ENCODE measurements at regions not wholly inside any gene's neighbourhood (a gene's known extent, or its start where the extent isn't known, plus 50 kb on each side); places are given as distances from the start of the nearest gene placed in this dataset.
"Not testable (repeated sequence)": the region's sequence is repeated elsewhere in the genome, so short reads cannot be mapped to it uniquely, and the experiment has no call there.

DNA sequence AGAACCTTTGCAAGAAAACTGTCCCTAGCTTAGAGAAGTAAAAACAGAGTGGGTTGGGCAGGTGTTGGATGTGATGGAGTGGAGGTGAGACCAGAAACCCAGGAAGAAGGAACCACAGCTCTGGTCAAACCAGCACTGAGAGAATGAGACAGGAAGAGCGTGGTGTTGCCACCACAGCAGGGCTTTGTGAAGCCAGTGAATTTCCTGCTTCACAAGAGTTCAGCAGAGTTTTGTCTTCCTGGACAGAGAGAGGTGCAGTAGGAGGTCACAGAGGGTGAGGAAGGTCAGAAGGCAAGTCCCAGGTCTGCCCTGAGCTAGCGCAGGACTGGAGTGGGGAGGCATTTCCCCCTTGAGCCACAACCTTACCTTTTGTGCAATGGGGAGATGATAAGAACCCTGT, 2306.2 kb upstream of the ACO1 start:
- H3K36me3 ChIP-seq (replicated peaks; ENCODE audit: low read depth, low read length), result peaks cover 8% of the 10 kb centered on the region
- peaks cover 27% of the 10 kb centered on the region for H3K4me1 ChIP-seq (ENCODE audit: low read length)
- no peaks in the 10 kb centered on the region for H4K20me1 ChIP-seq (ENCODE audit: insufficient read depth, low read length)
- H3K27me3 ChIP-seq (ENCODE audit: low read depth, low read length), result no peaks in the 10 kb centered on the region
- no peak overlapping the region for H3K9ac ChIP-seq (ENCODE audit: low read length)
- no peak overlapping the region for H3K4me3 ChIP-seq (ENCODE audit: low read length)
- H3K27ac ChIP-seq (ENCODE audit: low read length), result no peak overlapping the region
- TF ChIP-seq EZH2phosphoT487 (IDR thresholded peaks at IDR 0.05; ENCODE audit: low read depth) (no peak), CTCF (IDR thresholded peaks at IDR 0.05; ENCODE audit: low read depth, low read length) (no peak)
- H2AFZ ChIP-seq (ENCODE audit: low read depth, low read length), result no peak overlapping the region
- no peaks in the 10 kb centered on the region for H3K9me3 ChIP-seq (ENCODE audit: insufficient read depth, low read length)
- no peak overlapping the region for H3K4me2 ChIP-seq (ENCODE audit: low read length)
- no peaks in the 10 kb centered on the region for H3K79me2 ChIP-seq (ENCODE audit: low read length)

- Histone ChIP-seq H3K27ac (ENCODE audit: low read length) (no peak overlapping the region), H4K20me1 (ENCODE audit: insufficient read depth, low read length) (no peaks in the 10 kb centered on the region), H3K4me2 (ENCODE audit: low read length) (no peak overlapping the region), H3K4me1 (ENCODE audit: low read length) (no peaks in the 10 kb centered on the region), H3K36me3 (replicated peaks; ENCODE audit: low read depth, low read length) (no peaks in the 10 kb centered on the region), H2AFZ (ENCODE audit: low read depth, low read length) (no peak overlapping the region), H3K79me2 (ENCODE audit: low read length) (no peaks in the 10 kb centered on the region), H3K9ac (ENCODE audit: low read length) (no peak overlapping the region), H3K9me3 (ENCODE audit: insufficient read depth, low read length) (no peaks in the 10 kb centered on the region), H3K27me3 (ENCODE audit: low read depth, low read length) (no peaks in the 10 kb centered on the region), H3K4me3 (ENCODE audit: low read length) (no peak overlapping the region)
- TF ChIP-seq EZH2phosphoT487 (IDR thresholded peaks at IDR 0.05; ENCODE audit: low read depth), result no peak
- TF ChIP-seq CTCF (IDR thresholded peaks at IDR 0.05; ENCODE audit: low read depth, low read length), result no peak
These were observed 2295.0 kb upstream of the ACO1 start for GRCh38 chr9:30089428-30089827.

- Histone ChIP-seq H3K27ac (ENCODE audit: low read length) (no peak overlapping the region), H4K20me1 (ENCODE audit: insufficient read depth, low read length) (no peaks in the 10 kb centered on the region), H3K9me3 (ENCODE audit: insufficient read depth, low read length) (no peaks in the 10 kb centered on the region), H3K4me2 (ENCODE audit: low read length) (no peak overlapping the region), H3K79me2 (ENCODE audit: low read length) (no peaks in the 10 kb centered on the region), H2AFZ (ENCODE audit: low read depth, low read length) (no peak overlapping the region; the same call in 1 of the 2 replicates), H3K27me3 (ENCODE audit: low read depth, low read length) (no peaks in the 10 kb centered on the region), H3K4me3 (ENCODE audit: low read length) (no peak overlapping the region), H3K36me3 (replicated peaks; ENCODE audit: low read depth, low read length) (no peaks in the 10 kb centered on the region), H3K9ac (ENCODE audit: low read length) (no peak overlapping the region), H3K4me1 (ENCODE audit: low read length) (no peaks in the 10 kb centered on the region)
- TF ChIP-seq EZH2phosphoT487 (IDR thresholded peaks at IDR 0.05; ENCODE audit: low read depth) (no peak), CTCF (IDR thresholded peaks at IDR 0.05; ENCODE audit: low read depth, low read length) (no peak)
These were observed 2280.6 kb upstream of the ACO1 start for GRCh38 chr9:30103647-30104394.

GRCh38 chr9:30107134-30107533, 2277.3 kb upstream of the ACO1 start:
- not testable (repeated sequence) for H3K4me3 ChIP-seq (ENCODE audit: low read length); H3K9ac ChIP-seq (ENCODE audit: low read length); H3K36me3 ChIP-seq (replicated peaks; ENCODE audit: low read depth, low read length); H3K27ac ChIP-seq (ENCODE audit: low read length); H4K20me1 ChIP-seq (ENCODE audit: insufficient read depth, low read length); H3K4me2 ChIP-seq (ENCODE audit: low read length); H3K4me1 ChIP-seq (ENCODE audit: low read length); H3K79me2 ChIP-seq (ENCODE audit: low read length); H3K9me3 ChIP-seq (ENCODE audit: insufficient read depth, low read length); H3K27me3 ChIP-seq (ENCODE audit: low read depth, low read length); H2AFZ ChIP-seq (ENCODE audit: low read depth, low read length)
